ENCODE measurements at regions not wholly inside any gene's neighbourhood (a gene's known extent, or its start where the extent isn't known, plus 50 kb on each side); places are given as distances from the start of the nearest gene placed in this dataset.

- no peak for DNase-seq (ENCODE audit: extremely low read depth, low read depth, low spot score)
These were observed 85.4 kb upstream of the SLC38A2 start for GRCh38 chr12:46457958-46458357.

GRCh38 chr12:46456356-46457334 is 84.1 kb upstream of the SLC38A2 start:
- DNase-seq (ENCODE audit: extremely low read depth, low read depth, low spot score), result no peak

GRCh38 chr12:46455648-46456352 is 83.2 kb upstream of the SLC38A2 start:
- DNase-seq (ENCODE audit: extremely low read depth, low read depth, low spot score), result no peak

GRCh38 chr12:46454981-46455380 is 82.4 kb upstream of the SLC38A2 start:
- DNase-seq (ENCODE audit: extremely low read depth, low read depth, low spot score), result no peak

GRCh38 chr12:46453428-46453827 is 80.9 kb upstream of the SLC38A2 start:
- DNase-seq (ENCODE audit: extremely low read depth, low read depth, low spot score), result no peak

GRCh38 chr12:46452776-46453175 is 80.2 kb upstream of the SLC38A2 start:
- no peak for DNase-seq (ENCODE audit: extremely low read depth, low read depth, low spot score)

GRCh38 chr12:46452061-46452615 is 79.6 kb upstream of the SLC38A2 start:
- no peak for DNase-seq (ENCODE audit: extremely low read depth, low read depth, low spot score)

GRCh38 chr12:46451276-46452021 is 78.9 kb upstream of the SLC38A2 start:
- no peak for DNase-seq (ENCODE audit: extremely low read depth, low read depth, low spot score)

GRCh38 chr12:46450279-46450748 is 77.7 kb upstream of the SLC38A2 start:
- no peak for DNase-seq (ENCODE audit: extremely low read depth, low read depth, low spot score)

GRCh38 chr12:46449856-46450255 is 77.3 kb upstream of the SLC38A2 start:
- no peak for DNase-seq (ENCODE audit: extremely low read depth, low read depth, low spot score)

GRCh38 chr12:46449316-46449715 is 76.7 kb upstream of the SLC38A2 start:
- no peak for DNase-seq (ENCODE audit: extremely low read depth, low read depth, low spot score)

GRCh38 chr12:46446645-46447044 is 74.1 kb upstream of the SLC38A2 start:
- no peak for DNase-seq (ENCODE audit: extremely low read depth, low read depth, low spot score)

- no peak for DNase-seq (ENCODE audit: extremely low read depth, low read depth, low spot score)
These were observed 73.1 kb upstream of the SLC38A2 start for GRCh38 chr12:46445551-46446235.

- DNase-seq (ENCODE audit: extremely low read depth, low read depth, low spot score), result no peak
These were observed 72.5 kb upstream of the SLC38A2 start for GRCh38 chr12:46445093-46445492.

- no peak for DNase-seq (ENCODE audit: extremely low read depth, low read depth, low spot score)
These were observed 71.2 kb upstream of the SLC38A2 start for GRCh38 chr12:46443594-46444263.

- DNase-seq (ENCODE audit: extremely low read depth, low read depth, low spot score), result no peak
These were observed 70.2 kb upstream of the SLC38A2 start for GRCh38 chr12:46442738-46443137.

- DNase-seq (ENCODE audit: extremely low read depth, low read depth, low spot score), result no peak
These were observed 69.7 kb upstream of the SLC38A2 start for GRCh38 chr12:46442239-46442638.

GRCh38 chr12:46439793-46440511 is 67.4 kb upstream of the SLC38A2 start:
- no peak for DNase-seq (ENCODE audit: extremely low read depth, low read depth, low spot score)

GRCh38 chr12:46438719-46439319 is 66.2 kb upstream of the SLC38A2 start:
- no peak for DNase-seq (ENCODE audit: extremely low read depth, low read depth, low spot score)

Data from glomerular endothelial cell (primary cell).